ENCODE measurements at regions not wholly inside any gene's neighbourhood (a gene's known extent, or its start where the extent isn't known, plus 50 kb on each side); places are given as distances from the start of the nearest gene placed in this dataset.

- no peaks in the 10 kb centered on the region for H4K20me1 ChIP-seq (ENCODE audit: insufficient read depth, low read length)
- H3K9me3 ChIP-seq (replicated peaks; ENCODE audit: insufficient read depth, low read length), result no peaks in the 10 kb centered on the region
- no peaks in the 10 kb centered on the region for H3K27me3 ChIP-seq (replicated peaks; ENCODE audit: insufficient read depth, low read length)
- no peaks in the 10 kb centered on the region for H3K79me2 ChIP-seq (ENCODE audit: low read length)
- TF ChIP-seq EZH2 (optimal IDR thresholded peaks at IDR 0.05; ENCODE audit: low read depth, low read length), result no peak
- TF ChIP-seq EZH2phosphoT487 (IDR thresholded peaks at IDR 0.05; ENCODE audit: low read length), result no peak
- TF ChIP-seq CTCF (IDR thresholded peaks at IDR 0.05; ENCODE audit: low read length), result no peak
- no peak overlapping the region for H3K4me3 ChIP-seq (ENCODE audit: low read length)
- H3F3A ChIP-seq (ENCODE audit: insufficient read depth, low read length), result no peaks in the 10 kb centered on the region
- DNase-seq, result no peak
- no peak overlapping the region for H3K4me2 ChIP-seq (ENCODE audit: low read depth, low read length)
- H3K9me2 ChIP-seq (replicated peaks; ENCODE audit: insufficient read depth, low read length), result no peaks in the 10 kb centered on the region
- no peaks in the 10 kb centered on the region for H3K36me3 ChIP-seq (replicated peaks; ENCODE audit: insufficient read depth, low read length)
- no peak overlapping the region for H3K27ac ChIP-seq (ENCODE audit: low read length)
- no peak overlapping the region for H3K9ac ChIP-seq (ENCODE audit: low read length)
- H2AFZ ChIP-seq (ENCODE audit: low read length), result no peak overlapping the region
- no peaks in the 10 kb centered on the region for H3K4me1 ChIP-seq (ENCODE audit: low read length)
These were observed 371.4 kb downstream of the TMEM38B start for GRCh38 chr9:106065579-106066214.

GRCh38 chr9:106066940-106067524 lies 372.7 kb downstream of the TMEM38B start:
- H3F3A ChIP-seq (ENCODE audit: insufficient read depth, low read length), result no peaks in the 10 kb centered on the region

GRCh38 chr9:106069241-106069640 lies 374.9 kb downstream of the TMEM38B start:
- Histone ChIP-seq H3K27ac (ENCODE audit: low read length) (no peak overlapping the region), H3K4me3 (ENCODE audit: low read length) (no peak overlapping the region), H3F3A (ENCODE audit: insufficient read depth, low read length) (no peaks in the 10 kb centered on the region), H3K4me2 (ENCODE audit: low read depth, low read length) (no peak overlapping the region), H3K4me1 (ENCODE audit: low read length) (peaks cover 3% of the 10 kb centered on the region), H3K36me3 (replicated peaks; ENCODE audit: insufficient read depth, low read length) (no peaks in the 10 kb centered on the region), H3K79me2 (ENCODE audit: low read length) (no peaks in the 10 kb centered on the region), H3K9me2 (replicated peaks; ENCODE audit: insufficient read depth, low read length) (no peaks in the 10 kb centered on the region), H3K27me3 (replicated peaks; ENCODE audit: insufficient read depth, low read length) (no peaks in the 10 kb centered on the region), H3K9me3 (replicated peaks; ENCODE audit: insufficient read depth, low read length) (no peaks in the 10 kb centered on the region), H4K20me1 (ENCODE audit: insufficient read depth, low read length) (no peaks in the 10 kb centered on the region), H2AFZ (ENCODE audit: low read length) (no peak overlapping the region), H3K9ac (ENCODE audit: low read length) (no peak overlapping the region)
- no peak for DNase-seq
- TF ChIP-seq EZH2 (optimal IDR thresholded peaks at IDR 0.05; ENCODE audit: low read depth, low read length) (no peak), CTCF (IDR thresholded peaks at IDR 0.05; ENCODE audit: low read length) (no peak), EZH2phosphoT487 (IDR thresholded peaks at IDR 0.05; ENCODE audit: low read length) (no peak)

More at GRCh38 chr9:106066940-106067524, 372.7 kb downstream of the TMEM38B start:
- H3K27me3 ChIP-seq (replicated peaks; ENCODE audit: insufficient read depth, low read length), result no peaks in the 10 kb centered on the region
- no peak overlapping the region for H3K9ac ChIP-seq (ENCODE audit: low read length)
- no peak for DNase-seq
- no peaks in the 10 kb centered on the region for H3K4me1 ChIP-seq (ENCODE audit: low read length)
- no peak overlapping the region for H3K4me3 ChIP-seq (ENCODE audit: low read length)
- H3K79me2 ChIP-seq (ENCODE audit: low read length), result no peaks in the 10 kb centered on the region
- H3K9me2 ChIP-seq (replicated peaks; ENCODE audit: insufficient read depth, low read length), result no peaks in the 10 kb centered on the region
- no peak overlapping the region for H3K27ac ChIP-seq (ENCODE audit: low read length)
- H3K36me3 ChIP-seq (replicated peaks; ENCODE audit: insufficient read depth, low read length), result no peaks in the 10 kb centered on the region
- H3K4me2 ChIP-seq (ENCODE audit: low read depth, low read length), result no peak overlapping the region
- H4K20me1 ChIP-seq (ENCODE audit: insufficient read depth, low read length), result no peaks in the 10 kb centered on the region
- no peak overlapping the region for H2AFZ ChIP-seq (ENCODE audit: low read length)
- H3K9me3 ChIP-seq (replicated peaks; ENCODE audit: insufficient read depth, low read length), result no peaks in the 10 kb centered on the region
- no peak for TF ChIP-seq CTCF (IDR thresholded peaks at IDR 0.05; ENCODE audit: low read length)
- no peak for TF ChIP-seq EZH2phosphoT487 (IDR thresholded peaks at IDR 0.05; ENCODE audit: low read length)
- no peak for TF ChIP-seq EZH2 (optimal IDR thresholded peaks at IDR 0.05; ENCODE audit: low read depth, low read length)

Data from MM.1S (cell line).